Mucosa of rectum (tissue), 2 donors: ENCODE measurements at regions not wholly inside any gene's neighbourhood (a gene's known extent, or its start where the extent isn't known, plus 50 kb on each side); places are given as distances from the start of the nearest gene placed in this dataset.
A peak's percentile ranks its signal among the peaks of the same experiment; 100 is the strongest.

Experiments used
- H3K27ac ChIP-seq, 2 donors: one replicate each; pipeline ENCODE4 v1.7.0; 2013; ENCODE audit warnings: inconsistent platforms in 2 of 2, low read depth in 2 of 2, low read length in 2 of 2
- H3K27me3 ChIP-seq, 2 donors: one replicate each; pipeline ENCODE4 v1.7.0; 2013; ENCODE audit warnings: low read length in 2 of 2; ENCODE audit not compliant: control insufficient read depth in 2 of 2, insufficient read depth in 2 of 2
- H3K36me3 ChIP-seq, 2 donors: one replicate each; pipeline ENCODE4 v1.7.0; 2013; ENCODE audit warnings: low read length in 2 of 2; ENCODE audit not compliant: control insufficient read depth in 2 of 2, insufficient read depth in 2 of 2
- H3K4me1 ChIP-seq, 2 donors: one replicate each; pipeline ENCODE4 v1.7.0; 2013; ENCODE audit warnings: low read length in 2 of 2, mild to moderate bottlenecking in 1 of 2; ENCODE audit not compliant: control insufficient read depth in 2 of 2, insufficient read depth in 2 of 2
- H3K4me3 ChIP-seq, 2 donors: one replicate each; pipeline ENCODE4 v1.7.0; 2013; ENCODE audit warnings: low read length in 2 of 2
- H3K9ac ChIP-seq, 2 donors: one replicate each; pipeline ENCODE4 v1.7.0; 2013; ENCODE audit warnings: low read length in 2 of 2, low read depth in 1 of 2, mild to moderate bottlenecking in 1 of 2
- H3K9me3 ChIP-seq, 2 donors: one replicate each; pipeline ENCODE4 v1.7.0; 2013; ENCODE audit warnings: low read length in 2 of 2; ENCODE audit not compliant: control insufficient read depth in 2 of 2
- donor health status: healthy.
- donor health status: Normal muscosa, but diverticular disease.

GRCh38 chr2:238728330-238729260 lies 119.3 kb upstream of the TWIST2 start:
- Histone ChIP-seq H3K27ac (peak overlapping the region; percentile 69 to 82), H3K4me3 (no peak overlapping the region), H3K9ac (peak overlapping the region; percentile 4 to 8), H3K27me3 (no peaks in the 10 kb centered on the region), H3K36me3 (no peaks in the 10 kb centered on the region), H3K4me1 (peaks cover 0 to 12% of the 10 kb centered on the region in 2 donors), H3K9me3 (no peaks in the 10 kb centered on the region)

- Histone ChIP-seq H3K4me3 (no peak overlapping the region), H3K4me1 (peaks cover 0 to 12% of the 10 kb centered on the region in 2 donors), H3K9ac (peak overlapping the region in 1 of 2 donors; percentile 8)
These were observed 118.5 kb upstream of the TWIST2 start for GRCh38 chr2:238729261-238729935.

GRCh38 chr2:238730001-238730669 lies 117.8 kb upstream of the TWIST2 start:
- Histone ChIP-seq H3K27me3 (no peaks in the 10 kb centered on the region), H3K27ac (peak overlapping the region; percentile 69 to 82), H3K9ac (no peak overlapping the region), H3K4me1 (peaks cover 0 to 12% of the 10 kb centered on the region in 2 donors), H3K4me3 (no peak overlapping the region), H3K9me3 (no peaks in the 10 kb centered on the region), H3K36me3 (no peaks in the 10 kb centered on the region)

More at GRCh38 chr2:238729261-238729935, 118.5 kb upstream of the TWIST2 start:
- Histone ChIP-seq H3K36me3 (no peaks in the 10 kb centered on the region), H3K27me3 (no peaks in the 10 kb centered on the region), H3K27ac (peak overlapping the region; percentile 69 to 82), H3K9me3 (no peaks in the 10 kb centered on the region)

- no peak overlapping the region for H3K4me3 ChIP-seq
- peaks cover 0 to 12% of the 10 kb centered on the region in 2 donors for H3K4me1 ChIP-seq
- no peaks in the 10 kb centered on the region for H3K27me3 ChIP-seq
- no peak overlapping the region for H3K27ac ChIP-seq
- no peaks in the 10 kb centered on the region for H3K36me3 ChIP-seq
- no peak overlapping the region for H3K9ac ChIP-seq
- H3K9me3 ChIP-seq: no peaks in the 10 kb centered on the region
These were observed 117.0 kb upstream of the TWIST2 start for GRCh38 chr2:238730881-238731280.

- Histone ChIP-seq H3K9ac (no peak overlapping the region), H3K27ac (no peak overlapping the region), H3K9me3 (no peaks in the 10 kb centered on the region), H3K36me3 (no peaks in the 10 kb centered on the region), H3K4me3 (no peak overlapping the region), H3K4me1 (peaks cover 0 to 12% of the 10 kb centered on the region in 2 donors), H3K27me3 (no peaks in the 10 kb centered on the region)
These were observed 115.9 kb upstream of the TWIST2 start for GRCh38 chr2:238731961-238732360.

- no peaks in the 10 kb centered on the region for H3K36me3 ChIP-seq
- no peak overlapping the region for H3K9ac ChIP-seq
- no peak overlapping the region for H3K27ac ChIP-seq
- H3K9me3 ChIP-seq: no peaks in the 10 kb centered on the region
- no peaks in the 10 kb centered on the region for H3K4me1 ChIP-seq
- H3K4me3 ChIP-seq: no peak overlapping the region
- no peaks in the 10 kb centered on the region for H3K27me3 ChIP-seq
These were observed 109.0 kb upstream of the TWIST2 start for GRCh38 chr2:238738917-238739316.

- Histone ChIP-seq H3K27ac (no peak overlapping the region), H3K4me1 (no peaks in the 10 kb centered on the region), H3K9me3 (no peaks in the 10 kb centered on the region), H3K27me3 (no peaks in the 10 kb centered on the region), H3K4me3 (no peak overlapping the region), H3K9ac (no peak overlapping the region), H3K36me3 (no peaks in the 10 kb centered on the region)
These were observed 108.2 kb upstream of the TWIST2 start for GRCh38 chr2:238739668-238740067.

- H3K4me1 ChIP-seq: no peaks in the 10 kb centered on the region
- H3K27ac ChIP-seq: no peak overlapping the region
- no peaks in the 10 kb centered on the region for H3K27me3 ChIP-seq
- H3K36me3 ChIP-seq: no peaks in the 10 kb centered on the region
- no peaks in the 10 kb centered on the region for H3K9me3 ChIP-seq
- no peak overlapping the region for H3K4me3 ChIP-seq
- no peak overlapping the region for H3K9ac ChIP-seq
These were observed 106.6 kb upstream of the TWIST2 start for GRCh38 chr2:238741277-238741676.

- Histone ChIP-seq H3K27ac (no peak overlapping the region), H3K9me3 (no peaks in the 10 kb centered on the region), H3K36me3 (no peaks in the 10 kb centered on the region), H3K9ac (no peak overlapping the region), H3K4me1 (no peaks in the 10 kb centered on the region), H3K4me3 (no peak overlapping the region), H3K27me3 (no peaks in the 10 kb centered on the region)
These were observed 105.8 kb upstream of the TWIST2 start for GRCh38 chr2:238742066-238742465.

- no peaks in the 10 kb centered on the region for H3K36me3 ChIP-seq
- H3K9me3 ChIP-seq: no peaks in the 10 kb centered on the region
- H3K27ac ChIP-seq: no peak overlapping the region
- no peak overlapping the region for H3K4me3 ChIP-seq
- no peaks in the 10 kb centered on the region for H3K4me1 ChIP-seq
- no peak overlapping the region for H3K9ac ChIP-seq
- no peaks in the 10 kb centered on the region for H3K27me3 ChIP-seq
These were observed 105.2 kb upstream of the TWIST2 start for GRCh38 chr2:238742664-238743063.
